Retina (tissue), 1 donor: ENCODE measurements at regions not wholly inside any gene's neighbourhood (a gene's known extent, or its start where the extent isn't known, plus 50 kb on each side); places are given as distances from the start of the nearest gene placed in this dataset.
A peak's percentile ranks its signal among the peaks of the same experiment; 100 is the strongest.

Experiments used
- DNase-seq: peaks from one replicate; pipeline ENCODE4 v3.0.0-alpha.2; 2016

DNA sequence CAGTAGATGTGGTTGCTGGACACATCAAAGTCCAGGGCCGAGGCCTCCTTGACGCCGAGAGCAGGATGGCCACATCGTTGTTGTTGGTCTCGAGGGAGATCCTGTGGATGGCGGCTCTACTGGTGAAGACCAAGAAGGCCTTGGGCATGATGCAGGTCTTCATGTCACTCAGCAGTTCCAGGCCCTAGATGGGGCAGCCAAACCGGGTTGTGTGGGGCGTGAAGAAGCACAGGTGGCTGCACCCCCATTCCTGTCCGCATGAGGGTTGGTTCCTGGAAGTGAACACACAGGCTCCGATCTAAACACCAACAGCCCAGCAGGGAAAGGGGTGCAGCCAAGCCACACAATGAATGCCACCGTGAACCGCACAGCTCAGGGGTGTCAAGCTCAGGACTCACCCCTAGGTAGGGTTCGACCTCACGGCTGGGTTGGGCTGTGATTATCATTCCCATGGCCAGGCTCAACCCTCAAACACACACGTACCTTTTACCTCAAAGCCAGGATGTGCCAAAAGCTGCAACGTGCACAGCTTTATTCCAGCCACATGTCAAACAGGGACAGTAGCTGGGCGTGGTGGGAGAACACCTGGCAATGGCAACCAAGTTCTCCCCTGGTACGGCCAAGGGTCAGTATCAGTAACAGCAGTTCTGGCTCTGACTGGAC is 132.3 kb downstream of the CRYBB2 start:
- DNase-seq, result no peak

GRCh38 chr22:25352294-25352680 is 132.8 kb downstream of the CRYBB2 start:
- no peak for DNase-seq

GRCh38 chr22:25353516-25354445 is 134.3 kb downstream of the CRYBB2 start:
- DNase-seq, result no peak

DNA sequence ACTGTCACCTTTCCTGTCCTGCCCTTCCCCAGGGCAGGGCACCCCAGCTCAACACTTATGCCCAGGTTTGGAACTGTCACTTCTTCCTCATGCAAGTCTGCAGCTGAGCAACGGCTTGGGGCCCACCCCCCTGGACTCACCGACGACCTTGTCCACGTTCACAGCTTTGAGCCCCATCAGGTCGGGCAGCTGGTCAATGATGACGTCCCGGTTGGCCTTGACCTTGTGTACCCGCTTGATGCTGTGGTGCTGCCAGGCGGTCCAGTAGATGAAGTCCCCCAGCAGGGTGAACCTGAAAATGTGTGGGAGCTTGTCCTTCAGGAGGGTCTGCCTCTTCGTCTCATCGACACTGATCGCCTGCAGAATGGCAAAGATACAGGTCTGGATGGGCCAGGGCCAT is 135.0 kb downstream of the CRYBB2 start:
- DNase-seq, result no peak

DNA sequence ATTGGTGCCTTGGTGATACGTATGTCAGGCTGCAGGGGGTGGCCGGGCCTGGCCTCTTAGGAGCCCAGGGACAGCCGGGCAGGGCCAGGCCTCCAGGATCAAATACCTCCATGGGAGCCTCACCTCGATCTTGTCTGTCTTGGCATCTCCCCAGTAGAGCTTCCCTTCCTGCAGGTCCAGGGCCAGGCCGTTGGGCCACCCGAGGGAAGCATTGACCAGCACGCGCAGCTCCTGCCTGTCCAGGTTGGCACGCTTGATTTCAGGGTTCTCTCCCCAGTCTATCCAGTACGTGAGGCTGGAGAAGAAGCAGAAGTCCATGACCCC is 137.7 kb downstream of the CRYBB2 start:
- no peak for DNase-seq

DNA sequence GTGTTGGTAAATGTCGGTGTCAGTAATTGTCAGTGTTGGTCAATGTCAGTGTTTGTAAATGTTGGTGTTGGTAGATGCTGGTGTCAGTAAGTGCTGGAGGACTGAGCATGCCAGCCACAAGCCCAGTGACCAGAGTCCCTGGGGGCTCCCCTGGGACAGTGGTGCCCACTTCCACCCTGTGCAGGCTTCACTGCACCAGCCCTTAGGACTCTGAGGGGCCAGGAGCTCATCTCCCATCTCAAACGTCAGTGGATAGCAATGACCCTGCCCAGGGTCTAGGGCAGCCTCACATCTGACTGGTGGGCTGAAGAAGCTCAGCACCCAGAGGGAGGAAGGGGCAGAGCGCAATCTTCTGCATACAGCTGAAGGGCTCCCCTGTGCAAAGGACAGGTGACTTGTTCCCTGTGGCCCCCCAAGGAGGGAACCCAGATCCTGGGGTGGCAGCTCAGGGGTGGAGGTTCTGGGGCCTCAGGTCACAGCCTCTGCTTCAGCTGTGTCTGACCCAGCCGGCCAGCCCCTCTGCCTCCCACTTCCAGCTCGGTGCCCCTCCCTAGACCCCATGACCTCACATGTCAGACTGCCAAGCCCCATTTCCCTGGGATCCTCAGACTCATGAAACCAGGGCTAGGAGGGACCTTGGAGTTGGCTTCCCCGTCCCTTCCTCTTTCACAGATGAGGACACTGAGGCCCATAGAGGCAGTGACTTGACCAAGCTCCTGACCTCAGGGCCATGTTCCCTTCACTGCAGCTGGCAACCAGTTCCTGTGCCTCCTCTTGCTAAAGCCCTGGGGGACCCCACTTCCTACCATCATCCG is 138.4 kb downstream of the CRYBB2 start:
- no peak for DNase-seq

DNA sequence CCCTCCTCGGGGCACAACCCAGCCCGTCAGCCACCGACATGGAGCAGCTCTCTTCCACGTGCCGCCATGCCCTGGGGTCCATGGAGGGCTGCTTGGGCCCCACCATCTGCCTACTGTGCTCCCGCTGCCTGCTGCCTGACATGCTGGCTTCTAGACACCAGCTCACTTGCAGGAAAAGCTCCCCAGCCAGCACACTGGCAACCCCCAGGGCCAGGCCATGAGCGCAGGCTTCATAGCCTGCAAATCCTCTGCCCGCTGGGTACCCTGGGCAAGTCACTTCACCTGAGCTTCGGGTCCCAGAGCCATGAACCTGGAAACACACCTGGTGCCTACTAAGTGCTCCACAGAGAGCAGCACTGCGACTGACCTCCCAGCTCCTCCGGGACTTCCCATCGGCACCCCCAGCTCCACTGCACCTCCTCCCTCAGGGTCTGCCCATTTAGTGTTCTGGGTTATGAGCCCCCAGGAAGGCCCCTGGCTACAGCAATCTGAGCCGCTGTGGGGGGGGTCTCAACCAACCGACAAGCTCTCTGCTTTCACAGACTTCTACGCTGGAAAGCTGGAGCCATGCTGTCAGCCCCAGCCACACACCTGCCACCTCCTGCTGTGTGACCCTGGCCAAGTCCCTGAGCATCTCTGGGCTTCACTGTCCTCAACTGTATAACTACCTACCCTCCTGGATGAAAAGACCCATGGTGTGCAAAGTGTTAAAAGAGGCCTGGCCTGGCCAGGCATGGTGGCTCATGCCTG is 139.2 kb downstream of the CRYBB2 start:
- DNase-seq, result no peak

GRCh38 chr22:25359601-25360261 is 140.3 kb downstream of the CRYBB2 start:
- DNase-seq, result no peak

DNA sequence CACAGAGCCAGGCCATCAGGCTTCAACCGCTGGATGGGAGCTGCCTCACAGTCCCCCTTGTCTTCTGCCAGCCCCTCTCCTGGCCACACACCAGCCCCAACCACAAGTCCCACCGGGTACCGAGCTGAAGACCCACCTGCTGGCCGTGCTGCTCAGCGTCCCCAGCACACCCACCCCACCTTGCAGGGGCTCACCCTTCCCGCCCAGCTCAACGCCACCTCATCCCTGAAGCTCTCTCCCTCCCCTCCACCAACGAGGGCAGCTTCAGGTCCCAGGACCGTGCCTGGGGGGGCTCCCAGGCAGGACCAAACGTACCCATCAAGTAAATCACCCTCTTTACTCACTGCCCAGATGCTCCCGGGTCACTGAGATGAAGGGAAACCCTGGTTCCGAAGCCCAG is 141.0 kb downstream of the CRYBB2 start:
- DNase-seq, result no peak

- DNase-seq, result no peak
Observed at GRCh38 chr22:25360891-25361645, 141.6 kb downstream of the CRYBB2 start.

GRCh38 chr22:25361899-25362214 is 142.4 kb downstream of the CRYBB2 start:
- no peak for DNase-seq

- peak; percentile 82 for DNase-seq
Observed at GRCh38 chr22:25362215-25362882, 142.9 kb downstream of the CRYBB2 start.

DNA sequence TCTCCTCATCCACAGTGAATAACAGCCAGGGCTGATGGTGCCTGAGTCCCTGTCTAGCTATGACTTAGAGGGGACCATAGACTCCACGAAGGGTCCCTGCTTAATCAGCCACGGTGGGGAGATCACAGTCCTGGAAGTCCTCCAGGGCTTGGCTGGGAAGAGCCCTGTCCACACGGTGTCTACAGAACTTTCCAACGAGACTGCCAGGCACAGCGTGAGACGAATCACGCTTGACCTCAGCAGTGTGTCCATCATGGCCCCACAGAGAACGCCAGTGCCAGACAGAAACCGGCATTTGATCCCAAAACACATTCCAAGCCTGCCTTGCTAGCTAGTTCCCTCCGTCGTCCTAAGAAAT is 143.4 kb downstream of the CRYBB2 start:
- DNase-seq, result no peak

DNA sequence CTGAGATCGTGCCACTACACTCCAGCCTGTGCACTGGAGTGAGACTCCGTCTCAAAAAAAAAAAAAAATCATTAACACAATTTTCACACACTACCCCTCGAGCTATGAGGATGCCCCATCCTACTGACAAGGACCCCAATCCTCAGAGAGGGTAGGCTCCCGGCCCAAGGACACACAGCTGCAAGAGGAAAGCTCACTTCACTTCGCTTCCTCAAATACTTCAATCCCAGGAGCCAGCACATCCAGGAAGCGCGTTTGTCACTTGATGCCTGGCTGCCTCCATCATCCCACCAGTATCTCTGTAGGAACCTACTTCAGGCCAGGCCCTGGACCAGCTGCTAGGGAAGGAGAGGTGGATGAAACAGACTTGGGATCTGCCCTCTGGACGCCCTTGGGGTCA is 144.0 kb downstream of the CRYBB2 start:
- no peak for DNase-seq

- DNase-seq, result no peak
Observed at GRCh38 chr22:25364281-25364680, 144.8 kb downstream of the CRYBB2 start.

DNA sequence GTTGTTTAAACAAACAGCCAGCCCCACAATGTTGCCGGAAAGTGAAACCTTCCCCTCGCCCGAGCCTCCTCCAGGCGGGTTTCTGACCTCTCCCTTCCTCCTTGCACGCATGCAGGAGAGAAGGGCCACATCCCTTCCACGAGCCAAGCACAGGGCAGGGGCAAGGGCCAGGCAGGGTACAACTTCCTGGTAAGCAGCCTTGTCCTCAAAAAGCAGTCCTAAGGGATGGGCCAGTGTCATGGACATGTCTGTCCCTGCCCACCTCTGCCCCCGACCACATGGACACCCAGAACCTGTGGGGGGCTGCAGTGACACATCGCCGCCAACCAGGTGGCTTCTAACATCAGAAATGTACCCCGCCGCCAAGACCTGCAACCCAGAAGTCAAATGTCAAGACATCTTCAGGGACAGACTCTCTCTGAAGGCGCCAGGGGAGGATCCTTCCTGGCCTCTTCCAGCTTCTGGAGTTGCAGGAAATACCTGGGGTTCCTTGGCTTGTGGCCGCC is 145.3 kb downstream of the CRYBB2 start:
- no peak for DNase-seq

- DNase-seq, result peak; percentile 56
Observed at GRCh38 chr22:25365491-25366261, 146.2 kb downstream of the CRYBB2 start.

DNA sequence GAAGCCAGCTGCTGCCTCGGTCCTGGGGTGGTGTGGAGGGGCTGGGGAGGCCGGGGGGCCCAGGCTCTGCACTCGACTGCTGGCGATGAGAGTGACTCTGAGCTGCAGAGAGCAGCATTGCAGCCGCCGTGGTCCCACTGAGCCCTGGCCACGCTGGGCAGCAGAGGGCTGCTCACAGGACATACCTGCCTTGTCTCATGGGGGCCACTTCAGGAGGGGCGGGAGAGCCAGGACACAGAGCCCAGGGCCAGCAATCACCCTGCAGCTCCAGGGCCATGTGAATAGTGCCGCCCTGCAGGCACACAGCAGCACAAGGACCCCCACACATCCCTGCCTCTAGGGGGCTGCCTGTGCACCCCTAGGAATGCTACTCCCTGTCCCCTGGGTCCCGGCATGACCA is 147.0 kb downstream of the CRYBB2 start:
- no peak for DNase-seq

DNA sequence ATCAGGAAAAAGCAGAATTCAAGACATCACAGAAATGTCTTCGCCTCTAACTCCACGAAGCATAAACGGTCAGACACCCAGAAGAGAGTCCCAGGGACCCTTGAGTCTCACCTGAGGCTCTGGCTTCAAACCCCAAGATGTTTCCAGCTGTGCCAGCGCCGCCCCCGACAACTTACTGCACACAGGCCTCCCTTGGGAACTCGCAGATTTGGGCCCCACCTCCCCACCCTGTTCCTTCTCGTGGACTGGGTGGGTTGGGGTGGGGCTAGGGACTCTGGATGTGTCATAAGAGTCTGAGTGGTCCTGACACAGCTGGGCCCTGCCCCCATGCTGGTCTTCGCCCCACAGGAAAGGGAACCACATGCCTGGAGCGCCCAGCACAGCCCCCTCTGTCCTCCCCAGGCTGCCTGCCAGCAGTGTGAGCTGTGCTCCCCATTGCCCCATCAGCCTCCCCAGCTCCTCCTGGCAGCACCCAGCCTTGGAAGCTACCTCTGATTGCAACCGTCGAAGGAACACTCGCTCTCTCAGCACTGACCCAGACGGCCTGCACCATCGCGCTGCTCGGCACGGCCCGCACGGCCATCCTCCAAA is 147.5 kb downstream of the CRYBB2 start:
- DNase-seq, result no peak

DNA sequence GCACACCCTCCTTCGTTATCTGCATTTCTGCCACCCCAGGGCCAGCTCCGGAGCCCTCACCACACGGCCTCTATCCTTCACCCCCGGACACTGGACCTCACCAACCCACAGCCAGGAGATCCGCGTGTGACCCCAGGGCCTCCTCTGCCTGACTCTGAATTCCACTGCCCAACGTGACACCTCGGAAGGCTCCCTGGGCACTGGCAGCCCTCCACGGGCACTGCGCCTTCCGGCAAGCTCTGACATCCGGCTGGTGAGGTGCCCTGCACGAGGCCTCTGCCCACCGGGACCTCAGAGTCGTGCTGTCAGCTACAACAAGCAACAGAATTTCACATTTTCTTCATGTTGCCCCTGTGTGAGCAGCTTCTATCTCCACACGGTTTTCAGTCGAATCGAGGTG is 148.3 kb downstream of the CRYBB2 start:
- no peak for DNase-seq
